ENCODE measurements at regions not wholly inside any gene's neighbourhood (a gene's known extent, or its start where the extent isn't known, plus 50 kb on each side); places are given as distances from the start of the nearest gene placed in this dataset.

- TF ChIP-seq CTCF (IDR thresholded peaks at IDR 0.05; ENCODE audit: insufficient read depth, low read length, poor library complexity, severe bottlenecking) (no peak), EZH2phosphoT487 (conservative IDR thresholded peaks at IDR 0.05; ENCODE audit: low read length) (no peak)
Measured at GRCh38 chr6:169964486-169965180, 213.2 kb downstream of the ERMARD start.

All from SU-DHL-6 (cell line).